SK-N-SH (cell line): ENCODE measurements at regions not wholly inside any gene's neighbourhood (a gene's known extent, or its start where the extent isn't known, plus 50 kb on each side); places are given as distances from the start of the nearest gene placed in this dataset.

Experiments
- CTCF ChIA-PET: fragments of 300-600, 350-600 bp; formaldehyde crosslinking; extraction: SDS; loops from one replicate; lab custom pipeline; 2021; lab: Yijun Ruan, JAX
- POLR2A ChIA-PET: fragments of 350-600 bp; sonication (Branson Sonifier 250); formaldehyde crosslinking; extraction: SDS; loops from one replicate; lab custom pipeline; 2020; ENCODE audit warnings: antibody characterized with exemption, inconsistent platforms; lab: Yijun Ruan, JAX
- DNase-seq: peaks from one replicate; pipeline ENCODE4 v3.0.0; 2012
- H2AFZ ChIP-seq: fragments of 200-600 bp; sonication (generic); 2 replicates; pipeline ENCODE4 v1.8.1; 2016; ENCODE audit warnings: antibody characterized with exemption, mild to moderate bottlenecking, low read depth
- H3F3A ChIP-seq: fragments of 200-600 bp; sonication (generic); replicated peaks from 2 replicates; pipeline ENCODE3; 2016; ENCODE audit warnings: antibody characterized with exemption, mild to moderate bottlenecking; ENCODE audit not compliant: insufficient read depth
- H3K27ac ChIP-seq, 2 experiments: fragments of 200-500 bp in 1 of 2; fragments of 200-600 bp in 1 of 2; sonication (Bioruptor generic) in 1 of 2; sonication (generic), shearing (Covaris generic) in 1 of 2; 2 replicates each; pipeline versions ENCODE4 v1.5.1 to v1.6.1; 2014 to 2016; ENCODE audit warnings: low read depth in 2 of 2, inconsistent platforms in 1 of 2, low read length in 1 of 2, mild to moderate bottlenecking in 1 of 2, mixed read lengths in 1 of 2
- H3K27me3 ChIP-seq: fragments of 200-600 bp; sonication (generic), shearing (Covaris generic); 2 replicates; pipeline ENCODE4 v1.6.1; 2016; ENCODE audit warnings: mixed run types; ENCODE audit not compliant: insufficient read depth
- H3K36me3 ChIP-seq, 2 experiments: fragments of 200-500 bp in 1 of 2; fragments of 200-600 bp in 1 of 2; sonication (Bioruptor generic) in 1 of 2; sonication (generic) in 1 of 2; replicated peaks in 1 of 2; 2 replicates each; pipeline versions ENCODE3 to v1.5.1; 2014 to 2016; ENCODE audit warnings: low read length in 1 of 2, mild to moderate bottlenecking in 1 of 2; ENCODE audit not compliant: insufficient read depth in 2 of 2, control insufficient read depth in 1 of 2
- H3K4me1 ChIP-seq, 2 experiments: fragments of 200-500 bp in 1 of 2; fragments of 200-600 bp in 1 of 2; sonication (Bioruptor generic) in 1 of 2; sonication (generic), shearing (Covaris generic) in 1 of 2; 2 replicates each; pipeline versions ENCODE4 v1.5.1 to v1.6.1; 2014 to 2016; ENCODE audit warnings: low read depth in 1 of 2, low read length in 1 of 2, mixed run types in 1 of 2; ENCODE audit not compliant: insufficient read depth in 2 of 2, control insufficient read depth in 1 of 2
- H3K4me2 ChIP-seq: fragments of 200-600 bp; sonication (generic), shearing (Covaris generic); 2 replicates; pipeline ENCODE4 v1.6.1; 2017; ENCODE audit warnings: mixed run types
- H3K4me3 ChIP-seq, 2 experiments: fragments of 200-500 bp in 1 of 2; fragments of 200-600 bp in 1 of 2; sonication (Bioruptor generic) in 1 of 2; sonication (generic), shearing (Covaris generic) in 1 of 2; 2 replicates each; pipeline versions ENCODE4 v1.5.1 to v1.8.1; 2014 to 2016; ENCODE audit warnings: low read depth in 2 of 2, inconsistent platforms in 1 of 2, low read length in 1 of 2, mild to moderate bottlenecking in 1 of 2, mixed read lengths in 1 of 2, moderate library complexity in 1 of 2
- H3K79me2 ChIP-seq: fragments of 200-600 bp; sonication (generic); 2 replicates; pipeline ENCODE4 v1.8.1; 2017; ENCODE audit warnings: mild to moderate bottlenecking; ENCODE audit not compliant: insufficient read depth
- H3K9ac ChIP-seq: fragments of 200-600 bp; sonication (generic); 2 replicates; pipeline ENCODE4 v1.6.1; 2017; ENCODE audit warnings: mixed run types
- H3K9me2 ChIP-seq: fragments of 200-600 bp; sonication (generic); 2 replicates; pipeline ENCODE4 v1.6.1; 2017; ENCODE audit warnings: mixed run types
- H3K9me3 ChIP-seq: fragments of 200-600 bp; sonication (generic); 2 replicates; pipeline ENCODE4 v1.6.1; 2017; ENCODE audit warnings: mixed run types, mild to moderate bottlenecking, moderate library complexity
- H4K20me1 ChIP-seq: fragments of 200-600 bp; sonication (generic); 2 replicates; pipeline ENCODE4 v1.6.1; 2017; ENCODE audit warnings: mild to moderate bottlenecking, mixed run types; ENCODE audit not compliant: insufficient read depth
- ELF1 ChIP-seq: IDR thresholded peaks from 2 replicates; pipeline ENCODE4 v1.4.0; 2012
- EP300 ChIP-seq, 2 experiments: IDR thresholded peaks; 2 replicates each; pipeline versions ENCODE4 v1.4.0 to v1.6.1; 2012; ENCODE audit warnings: borderline replicate concordance in 1 of 2, low read depth in 1 of 2, low read length in 1 of 2
- GABPA ChIP-seq: IDR thresholded peaks from 2 replicates; pipeline ENCODE4 v1.4.0; 2012; ENCODE audit warnings: low read depth, mild to moderate bottlenecking
- IRF3 ChIP-seq: fragments of 150-350 bp; IDR thresholded peaks from 2 replicates; pipeline ENCODE4 v1.6.1; 2016; ENCODE audit warnings: mild to moderate bottlenecking, low read depth, low read length
- JUND ChIP-seq: IDR thresholded peaks from 2 replicates; pipeline ENCODE4 v1.4.0; 2012
- MXI1 ChIP-seq: IDR thresholded peaks from 2 replicates; pipeline ENCODE4 v1.6.1; 2012; ENCODE audit warnings: mild to moderate bottlenecking, low read depth, low read length, improper control_type of control experiment
- NFIC ChIP-seq: IDR thresholded peaks from 2 replicates; pipeline ENCODE4 v1.4.0; 2012; ENCODE audit warnings: borderline replicate concordance
- PBX3 ChIP-seq: IDR thresholded peaks from 2 replicates; pipeline ENCODE4; 2012
- POLR2AphosphoS5 ChIP-seq: IDR thresholded peaks from 2 replicates; pipeline ENCODE4 v1.6.1; 2012; ENCODE audit warnings: low read depth, low read length
- RAD21 ChIP-seq: IDR thresholded peaks from 2 replicates; pipeline ENCODE4 v1.6.1; 2012; ENCODE audit warnings: mild to moderate bottlenecking, low read length
- RFX5 ChIP-seq: IDR thresholded peaks from 2 replicates; pipeline ENCODE4 v1.6.1; 2012; ENCODE audit warnings: mild to moderate bottlenecking, improper control_type of control experiment, low read length
- RXRA ChIP-seq: IDR thresholded peaks from 2 replicates; pipeline ENCODE4 v1.4.0; 2012; ENCODE audit warnings: low read depth, mild to moderate bottlenecking, borderline replicate concordance
- SIN3A ChIP-seq: IDR thresholded peaks from 2 replicates; pipeline ENCODE4 v1.6.1; 2012; ENCODE audit warnings: low read depth, mild to moderate bottlenecking, low read length, moderate library complexity, borderline replicate concordance
- USF1 ChIP-seq: IDR thresholded peaks from 2 replicates; pipeline ENCODE4 v1.4.0; 2012; ENCODE audit warnings: low read depth, borderline replicate concordance
- USF2 ChIP-seq: fragments of 150-350 bp; IDR thresholded peaks from 2 replicates; pipeline ENCODE4 v1.6.1; 2017; ENCODE audit warnings: antibody characterized with exemption, low read length, low read depth, borderline replicate concordance
- WGBS: methylation state at CpG from one replicate; pipeline ENCODE4 v1.1.6; 2017; ENCODE audit warnings: low lambda C conversion rate; 5-methylcytosine and 5-hydroxymethylcytosine counted together

GRCh38 chr12:3418609-3419390 lies 72.2 kb upstream of the PRMT8 start:
- Histone ChIP-seq H3K79me2 (no peaks in the 10 kb centered on the region), H3K36me3 (no peaks in the 10 kb centered on the region), H3K4me3 (no peak overlapping the region), H3K9me2 (no peaks in the 10 kb centered on the region), H3F3A (no peaks in the 10 kb centered on the region), H3K9ac (no peak overlapping the region), H2AFZ (no peak overlapping the region), H3K9me3 (no peaks in the 10 kb centered on the region), H3K27me3 (peaks cover 5% of the 10 kb centered on the region), H4K20me1 (no peaks in the 10 kb centered on the region), H3K27ac (no peak overlapping the region), H3K4me2 (no peak overlapping the region), H3K4me1 (peaks cover 0 to 3% of the 10 kb centered on the region in 2 experiments; a peak in 1 of 4 replicates)
- CTCF ChIA-PET, result interaction anchor here (0.9 to 2.2 kb wide), 2 partner anchors 9 to 118 kb away, joined by 3 to 7 read pairs; no protein-coding TSS in a partner anchor
- 30% methylated on average over 10 of the region's 12 CpGs for WGBS
- DNase-seq, result no peak
- POLR2A ChIA-PET, result no interaction called here
- no peak for TF ChIP-seq NFIC
- TF ChIP-seq IRF3, result no peak
- TF ChIP-seq RAD21, result no peak
- no peak for TF ChIP-seq JUND
- TF ChIP-seq POLR2AphosphoS5, result no peak
- no peak for TF ChIP-seq USF1
- no peak for TF ChIP-seq SIN3A
- TF ChIP-seq RXRA, result no peak
- no peak for TF ChIP-seq USF2
- no peak for TF ChIP-seq RFX5
- TF ChIP-seq EP300 (IDR thresholded peaks at IDR 0.05; ENCODE audit: borderline replicate concordance in 1 of 2, low read depth in 1 of 2, low read length in 1 of 2), result no peak
- no peak for TF ChIP-seq ELF1
- TF ChIP-seq PBX3, result no peak
- no peak for TF ChIP-seq MXI1
- TF ChIP-seq GABPA, result no peak
